Kidney glomerular epithelial cell (primary cell): ENCODE measurements at regions not wholly inside any gene's neighbourhood (a gene's known extent, or its start where the extent isn't known, plus 50 kb on each side); places are given as distances from the start of the nearest gene placed in this dataset.

Source experiments
- DNase-seq: peaks from one replicate; lab custom pipeline; 2025; lab: John Stamatoyannopoulos, UW

DNA sequence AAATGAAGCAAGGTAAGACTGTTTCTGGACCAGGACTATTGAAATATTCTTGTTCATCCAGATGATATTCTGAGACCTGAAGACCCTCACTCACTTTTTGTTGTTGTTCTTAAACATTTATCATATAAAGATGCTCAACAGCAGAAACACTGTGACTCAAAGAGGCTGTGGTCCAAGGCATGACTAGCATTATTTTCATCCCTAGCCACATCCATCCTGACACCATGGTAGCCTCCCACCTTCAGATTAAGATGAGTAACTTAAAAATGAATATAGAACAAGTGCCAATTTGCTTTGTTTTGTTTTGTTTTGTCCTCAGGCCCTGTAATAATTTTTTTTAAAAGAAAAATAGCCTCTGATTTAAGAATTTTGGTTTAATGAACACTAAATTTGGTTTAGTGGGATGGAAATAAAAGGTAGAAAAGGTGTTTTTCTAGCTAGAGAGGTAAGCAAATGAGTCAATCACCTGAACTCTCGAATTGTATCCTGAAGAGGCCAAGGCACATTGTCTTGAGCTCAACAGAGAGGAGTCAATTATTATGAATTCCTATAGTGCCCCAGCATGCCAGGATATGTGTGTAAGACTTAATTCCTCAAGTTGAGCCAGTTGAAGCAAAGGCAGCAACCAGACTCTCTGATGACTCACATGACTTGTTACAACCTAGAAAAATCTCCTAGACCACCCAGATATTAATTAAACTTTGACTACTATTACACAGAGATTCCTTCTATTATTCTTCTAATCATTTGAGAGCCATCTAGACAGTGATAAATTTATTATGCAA is 380.1 kb upstream of the TUSC1 start:
- peak; percentile 86 for DNase-seq

GRCh38 chr9:26057050-26057449 is 378.8 kb upstream of the TUSC1 start:
- no peak for DNase-seq

DNA sequence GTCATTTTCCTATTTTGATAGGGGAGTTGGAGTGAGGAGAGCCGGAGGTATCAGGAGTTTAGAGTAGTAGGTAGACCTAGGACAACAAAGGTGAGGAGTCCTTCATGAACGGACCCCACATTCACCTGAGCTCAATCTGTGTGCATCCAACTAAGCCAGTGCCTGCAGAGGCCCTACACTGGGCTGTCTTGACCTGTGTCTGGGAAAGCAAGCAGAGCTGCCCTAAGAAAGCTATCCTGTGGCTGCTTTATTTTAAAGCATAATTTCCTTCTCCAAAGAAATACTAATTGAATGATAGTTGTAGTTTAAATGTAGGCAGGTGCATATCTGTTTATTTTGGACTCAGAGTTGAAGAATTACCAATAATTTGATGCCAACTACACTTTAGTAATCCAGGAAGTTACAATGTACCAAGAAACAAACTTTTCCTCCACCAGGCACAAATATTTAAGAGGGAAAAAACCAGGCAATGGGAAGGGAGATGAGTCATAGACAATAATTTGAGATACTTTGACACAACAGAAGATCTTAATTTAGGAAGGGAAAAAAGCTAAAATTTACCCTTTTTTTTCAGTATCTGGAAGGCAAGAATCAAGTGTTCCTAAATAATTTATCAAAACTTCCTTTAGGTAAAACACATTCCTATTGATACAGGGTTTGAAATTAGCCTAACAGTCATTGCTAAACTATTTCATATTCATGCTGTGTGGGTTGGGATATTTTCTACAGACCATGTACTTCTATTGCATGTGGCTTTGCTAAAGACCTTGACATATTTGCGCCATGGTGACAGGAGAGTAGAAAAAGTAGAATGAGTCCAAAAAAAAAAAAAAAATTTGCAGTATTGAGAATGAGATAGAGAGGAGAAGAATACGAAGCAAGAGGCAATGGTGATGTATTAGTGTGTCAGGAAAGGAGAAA is 376.6 kb upstream of the TUSC1 start:
- no peak for DNase-seq

- DNase-seq = no peak
These were observed 375.7 kb upstream of the TUSC1 start for GRCh38 chr9:26053954-26054353.

DNA sequence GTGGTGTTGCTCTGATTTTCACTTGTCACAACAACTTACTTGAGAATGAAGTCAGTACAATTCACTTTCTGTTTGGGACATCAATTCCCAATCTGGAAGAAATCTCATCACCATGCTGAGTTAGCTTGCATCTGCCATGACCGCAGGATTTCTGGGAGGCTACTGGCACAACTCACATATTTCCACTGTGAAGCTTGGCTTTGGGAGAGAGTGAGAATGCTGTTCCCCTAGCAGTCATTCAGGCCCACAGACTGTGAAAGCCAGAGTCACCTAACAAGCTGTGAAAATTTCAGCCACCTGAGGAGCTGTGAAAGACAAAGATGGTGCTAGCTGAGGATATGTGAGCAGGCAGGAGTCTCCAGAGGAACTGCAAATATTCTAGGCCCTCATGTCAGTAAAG is 365.2 kb upstream of the TUSC1 start:
- DNase-seq = no peak

- no peak for DNase-seq
These were observed 356.5 kb upstream of the TUSC1 start for GRCh38 chr9:26034786-26035185.

- no peak for DNase-seq
These were observed 355.1 kb upstream of the TUSC1 start for GRCh38 chr9:26033336-26033735.

DNA sequence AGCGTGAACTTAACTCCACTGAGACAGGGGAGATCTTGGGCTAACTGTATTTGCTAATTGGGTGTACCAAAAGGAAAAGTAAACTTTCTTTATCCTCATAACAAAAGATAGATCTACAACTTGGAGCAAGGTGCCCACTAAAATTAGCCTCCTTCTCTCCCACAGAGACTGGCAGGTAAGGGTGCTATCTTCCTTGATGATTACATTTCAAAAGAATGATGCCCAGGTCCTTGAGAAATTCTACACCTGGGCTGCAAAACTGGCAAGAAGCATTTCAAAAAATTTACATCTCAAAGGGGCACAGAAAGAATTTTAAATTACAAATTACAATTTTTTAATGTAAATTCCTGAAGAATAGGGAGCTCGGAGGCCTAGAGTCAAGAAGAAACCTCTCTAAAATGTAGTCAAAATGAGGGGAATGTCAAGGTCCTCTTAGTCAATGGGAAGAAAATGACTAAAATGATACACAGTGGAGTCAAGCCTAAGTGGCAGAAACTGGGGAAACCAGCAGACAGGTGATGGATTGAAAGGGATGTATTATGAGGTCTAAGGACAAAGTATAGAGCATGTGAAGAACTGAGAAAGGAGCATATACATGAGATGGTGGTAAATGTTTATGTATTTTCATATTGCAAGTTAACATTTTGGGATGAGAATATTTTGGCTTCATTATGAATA is 348.3 kb upstream of the TUSC1 start:
- DNase-seq = no peak

GRCh38 chr9:26013199-26013598 is 335.0 kb upstream of the TUSC1 start:
- DNase-seq = no peak

DNA sequence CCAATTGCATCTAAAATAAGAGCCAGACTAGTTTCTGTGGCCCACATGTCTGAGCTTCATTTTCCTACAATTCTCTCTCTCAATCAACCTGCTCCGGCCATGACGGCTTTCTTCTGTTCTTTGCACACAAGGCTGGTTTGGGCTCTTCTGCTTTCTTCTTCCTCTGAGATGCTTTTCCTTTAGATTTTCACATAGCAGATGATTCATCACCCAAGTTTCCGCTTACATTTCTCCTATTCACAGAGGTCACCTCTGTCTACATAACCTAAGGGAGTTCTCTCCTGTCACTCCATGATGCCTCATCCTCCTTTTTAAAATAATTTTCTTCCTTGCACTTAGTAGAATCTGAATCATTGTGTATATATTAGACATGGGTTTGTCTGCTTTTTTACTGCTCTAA is 334.6 kb upstream of the TUSC1 start:
- DNase-seq = peak; percentile 18

DNA sequence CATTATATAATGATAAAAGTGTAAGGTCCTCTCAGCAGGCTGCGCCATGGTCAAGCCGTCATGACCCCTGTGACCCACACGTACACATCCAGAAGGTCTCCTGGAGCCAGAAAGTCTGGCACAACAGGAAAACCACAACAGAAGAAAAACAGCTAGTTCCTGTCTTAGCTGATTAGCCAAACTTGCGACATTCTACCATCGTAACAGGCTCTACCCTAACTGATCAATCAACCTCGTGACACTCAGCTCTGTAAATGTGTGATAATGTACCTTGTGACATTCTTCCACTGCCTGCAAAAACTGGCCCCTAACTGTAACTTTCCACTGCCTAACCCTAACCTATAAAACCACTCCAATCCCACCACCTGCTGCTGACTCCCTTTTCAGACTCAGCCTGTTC is 316.4 kb upstream of the TUSC1 start:
- DNase-seq = no peak

- DNase-seq = no peak
These were observed 312.1 kb upstream of the TUSC1 start for GRCh38 chr9:25990376-25990775.

GRCh38 chr9:25975667-25976066 is 297.4 kb upstream of the TUSC1 start:
- no peak for DNase-seq

GRCh38 chr9:25964239-25964638 is 286.0 kb upstream of the TUSC1 start:
- DNase-seq = peak; percentile 77

- no peak for DNase-seq
These were observed 281.9 kb upstream of the TUSC1 start for GRCh38 chr9:25960178-25960577.

DNA sequence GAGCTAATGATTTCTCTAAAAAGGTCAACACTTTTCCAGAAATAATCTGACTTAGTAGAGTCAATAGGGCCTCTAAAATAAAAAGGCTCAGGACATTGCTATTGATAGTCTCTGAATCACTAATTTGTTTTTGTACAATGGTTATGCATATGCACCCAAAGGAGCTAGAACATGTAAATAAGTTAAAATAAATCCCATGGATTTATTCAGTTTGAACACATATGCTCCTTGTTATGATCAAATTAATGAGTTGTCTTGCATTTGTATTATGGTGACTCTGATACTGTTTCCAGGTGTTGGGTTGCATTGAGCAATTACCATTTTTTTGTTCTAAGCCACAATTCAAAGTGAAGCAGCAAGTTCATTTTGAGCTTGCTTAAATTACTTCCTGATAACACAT is 276.0 kb upstream of the TUSC1 start:
- no peak for DNase-seq

DNA sequence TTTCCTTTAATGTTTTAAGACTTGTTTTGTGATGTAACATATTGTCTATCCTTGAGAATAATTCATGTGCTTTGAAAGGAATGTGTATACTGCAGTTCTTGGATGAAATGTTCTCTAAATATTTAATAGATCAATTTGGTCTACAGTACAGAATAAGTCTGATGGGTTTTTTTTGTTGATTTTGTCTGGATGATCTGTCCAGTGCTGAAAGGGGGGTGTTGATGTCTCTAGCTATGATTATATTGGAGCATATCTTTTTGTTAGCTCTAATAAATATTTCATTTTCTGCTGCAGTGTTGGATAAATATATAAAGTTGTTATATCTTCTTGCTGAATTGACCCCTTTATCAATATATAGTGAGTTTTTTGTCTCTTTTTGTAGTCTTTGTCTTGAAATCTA is 269.9 kb upstream of the TUSC1 start:
- DNase-seq = no peak

DNA sequence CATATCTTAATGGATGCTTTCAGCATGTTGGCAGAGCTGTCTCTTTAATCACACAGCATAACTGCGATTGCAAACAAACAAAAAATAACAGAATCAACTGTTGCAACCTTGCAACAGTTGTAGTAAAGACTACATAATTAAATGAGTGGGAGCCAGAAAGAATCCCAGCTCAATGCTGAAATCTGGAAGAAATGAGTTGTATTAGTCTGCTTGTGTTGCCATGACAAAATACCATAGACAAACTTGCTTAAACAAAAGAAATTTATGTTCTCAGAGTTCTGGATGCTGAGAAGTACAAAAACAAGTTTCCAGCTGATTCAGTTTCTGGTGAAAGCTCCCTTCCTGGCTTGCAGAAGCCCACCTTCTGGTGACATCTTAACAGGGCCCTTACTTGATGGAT is 260.9 kb upstream of the TUSC1 start:
- no peak for DNase-seq

DNA sequence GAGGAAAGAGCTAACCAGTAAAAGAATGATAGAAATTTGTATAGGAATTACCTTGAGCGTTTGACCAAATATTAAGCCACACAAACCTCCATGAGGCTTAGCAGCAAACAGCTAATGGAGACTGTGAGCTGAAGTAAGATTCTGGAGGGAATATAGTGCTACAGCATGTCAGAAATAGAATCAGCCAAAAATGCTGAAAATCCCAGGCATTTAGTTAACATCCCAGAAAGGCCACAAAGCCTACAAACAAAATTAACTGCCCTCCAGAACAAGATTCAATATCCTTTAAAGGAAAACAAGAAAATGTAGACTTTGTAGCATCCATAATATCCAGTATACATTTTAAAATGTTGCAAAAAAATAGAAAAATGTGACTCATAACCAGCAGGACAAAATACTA is 257.8 kb upstream of the TUSC1 start:
- DNase-seq = no peak

DNA sequence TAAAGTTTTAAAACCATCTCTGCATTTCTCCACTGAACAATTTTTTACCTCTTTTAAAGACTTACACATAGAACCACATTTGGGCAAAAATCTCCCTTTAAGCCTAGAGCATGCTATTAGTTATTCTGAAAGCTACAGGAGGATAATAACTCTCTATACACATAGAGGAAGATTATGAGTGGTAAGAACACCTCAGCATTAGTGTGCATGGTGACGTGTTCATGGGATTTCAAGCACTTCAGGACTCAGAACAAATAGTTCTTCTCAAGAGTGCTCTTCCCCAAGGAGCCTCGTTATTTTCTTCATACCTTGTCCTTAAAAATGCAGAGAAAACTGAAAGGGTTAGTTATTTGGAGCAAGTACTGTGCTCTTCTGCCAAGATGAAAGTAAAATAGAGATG is 256.9 kb upstream of the TUSC1 start:
- DNase-seq = no peak

- no peak for DNase-seq
These were observed 240.5 kb upstream of the TUSC1 start for GRCh38 chr9:25918761-25919160.

DNA sequence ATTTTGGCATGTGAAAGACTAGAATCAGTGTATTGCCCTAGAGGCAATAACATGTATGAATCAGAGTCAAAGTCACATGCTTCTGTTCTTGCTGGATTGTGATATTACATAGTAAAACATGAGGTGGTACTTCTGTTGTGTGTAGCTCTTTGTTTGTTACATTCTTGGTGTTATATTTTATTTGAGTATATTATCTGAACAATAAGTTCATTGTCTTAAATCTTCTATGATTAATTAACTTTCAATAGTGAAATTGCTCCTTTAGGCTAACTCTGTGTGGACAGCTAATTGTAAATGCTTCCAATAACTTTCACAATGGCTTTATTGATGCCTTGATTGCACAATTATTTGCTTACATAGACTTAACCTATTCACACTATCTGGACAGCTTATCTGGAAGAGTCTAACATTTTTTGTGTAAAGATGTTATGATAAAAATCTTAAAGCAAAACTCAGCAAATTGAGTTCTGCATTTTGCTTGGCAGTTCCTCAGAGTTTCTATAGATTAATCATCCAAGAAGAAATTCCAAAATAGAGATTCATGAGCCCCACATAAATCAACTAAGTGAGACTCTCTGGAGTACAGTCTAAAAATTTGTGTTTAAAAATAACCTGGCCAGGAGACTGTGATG is 239.6 kb upstream of the TUSC1 start:
- no peak for DNase-seq
